GM10248 (cell line): ENCODE measurements at regions not wholly inside any gene's neighbourhood (a gene's known extent, or its start where the extent isn't known, plus 50 kb on each side); places are given as distances from the start of the nearest gene placed in this dataset.

Experiments used
- CTCF ChIA-PET: fragments of 300-600 bp; sonication (Branson Sonifier 250); formaldehyde crosslinking; extraction: SDS; loops from one replicate; lab custom pipeline; 2021; ENCODE audit warnings: antibody characterized with exemption; lab: Yijun Ruan, JAX
- POLR2A ChIA-PET: fragments of 350-650 bp; sonication (Branson Sonifier 250); formaldehyde crosslinking; extraction: SDS; loops from one replicate; lab custom pipeline; 2020; ENCODE audit warnings: antibody characterized with exemption; lab: Yijun Ruan, JAX
- DNase-seq: peaks from one replicate; pipeline ENCODE4 v3.0.0; 2012; ENCODE audit errors: extremely low spot score
- TF ChIP-seq, protein P1 (sequence below): IDR thresholded peaks from 2 replicates; pipeline ENCODE4 v1.5.1; 2012; ENCODE audit warnings: mild to moderate bottlenecking, low read depth; ENCODE audit errors: extremely low read depth, missing control alignments, control extremely low read depth

DNA sequence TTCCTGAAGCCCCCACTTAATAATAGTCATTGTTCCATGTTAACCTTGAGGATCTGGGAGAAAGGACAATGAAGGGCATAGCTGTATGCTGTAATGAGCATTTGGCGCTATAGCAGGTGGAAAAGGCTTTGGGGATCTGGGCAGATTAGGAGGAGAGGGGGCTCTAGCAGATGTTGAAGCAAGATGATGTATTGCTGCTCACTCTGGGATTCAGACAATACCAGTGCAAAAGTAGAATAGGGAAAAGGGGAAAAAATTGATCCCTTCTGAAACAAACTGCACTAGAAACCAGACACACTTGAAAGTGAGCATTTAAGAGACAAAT, 575.3 kb upstream of the MEF2C start:
- DNase-seq, result no peak
- ChIA-PET POLR2A (no interaction called here), CTCF (no interaction called here)
- TF ChIP-seq, protein P1, sequence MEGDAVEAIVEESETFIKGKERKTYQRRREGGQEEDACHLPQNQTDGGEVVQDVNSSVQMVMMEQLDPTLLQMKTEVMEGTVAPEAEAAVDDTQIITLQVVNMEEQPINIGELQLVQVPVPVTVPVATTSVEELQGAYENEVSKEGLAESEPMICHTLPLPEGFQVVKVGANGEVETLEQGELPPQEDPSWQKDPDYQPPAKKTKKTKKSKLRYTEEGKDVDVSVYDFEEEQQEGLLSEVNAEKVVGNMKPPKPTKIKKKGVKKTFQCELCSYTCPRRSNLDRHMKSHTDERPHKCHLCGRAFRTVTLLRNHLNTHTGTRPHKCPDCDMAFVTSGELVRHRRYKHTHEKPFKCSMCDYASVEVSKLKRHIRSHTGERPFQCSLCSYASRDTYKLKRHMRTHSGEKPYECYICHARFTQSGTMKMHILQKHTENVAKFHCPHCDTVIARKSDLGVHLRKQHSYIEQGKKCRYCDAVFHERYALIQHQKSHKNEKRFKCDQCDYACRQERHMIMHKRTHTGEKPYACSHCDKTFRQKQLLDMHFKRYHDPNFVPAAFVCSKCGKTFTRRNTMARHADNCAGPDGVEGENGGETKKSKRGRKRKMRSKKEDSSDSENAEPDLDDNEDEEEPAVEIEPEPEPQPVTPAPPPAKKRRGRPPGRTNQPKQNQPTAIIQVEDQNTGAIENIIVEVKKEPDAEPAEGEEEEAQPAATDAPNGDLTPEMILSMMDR, result no peak

DNA sequence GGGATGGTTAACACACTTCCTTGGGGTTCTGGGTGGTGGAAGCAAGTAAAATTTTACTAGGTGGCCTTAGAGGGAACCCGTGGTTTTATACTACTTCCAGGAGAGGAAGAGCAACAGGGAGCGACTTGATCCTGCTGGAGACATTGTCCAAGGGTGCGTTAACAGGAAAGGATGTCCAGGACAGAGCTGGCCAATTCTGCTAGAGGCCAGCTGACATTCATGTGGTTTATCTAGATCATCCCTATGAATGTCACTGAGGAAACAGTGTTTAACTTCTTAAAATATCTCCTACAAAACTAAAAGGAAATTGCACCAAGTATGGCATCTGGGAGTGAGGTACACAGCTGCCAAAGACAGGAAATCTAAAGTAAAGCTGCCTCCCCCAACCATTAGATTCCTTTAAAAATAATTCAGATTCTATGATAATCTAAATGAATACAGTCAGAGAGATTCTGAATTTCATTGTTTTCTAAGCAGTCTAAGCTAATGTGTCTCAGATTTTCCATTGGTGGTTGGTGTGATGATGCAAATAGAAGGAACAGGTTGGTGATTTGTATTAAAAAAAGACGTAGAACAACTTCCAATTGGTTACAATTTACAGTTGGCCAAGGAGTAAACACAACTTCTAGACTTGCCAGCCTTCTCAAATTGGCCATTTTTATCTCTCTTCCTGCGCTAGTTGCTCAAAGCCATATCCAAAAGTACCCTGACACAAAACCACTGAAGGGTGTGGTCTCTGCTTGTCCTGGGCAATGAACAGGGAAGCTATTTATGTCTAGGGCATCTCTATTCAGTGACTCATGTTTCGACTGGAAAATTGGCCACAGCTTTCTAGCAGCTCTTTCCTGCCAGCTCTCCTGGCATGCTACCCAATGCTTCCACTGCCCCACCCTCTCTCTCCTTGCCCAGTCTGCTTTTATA, 574.7 kb upstream of the MEF2C start:
- TF ChIP-seq, protein P1, result no peak
- ChIA-PET CTCF (interaction anchor here (0.9 to 1.7 kb wide), 4 partner anchors 12 to 107 kb away, joined by 3 to 4 read pairs (median 3); no protein-coding TSS in a partner anchor), POLR2A (interaction anchor here (0.8 kb wide), 1 partner anchor 22 kb away, joined by 3 read pairs; no protein-coding TSS in a partner anchor)
- no peak for DNase-seq

DNA sequence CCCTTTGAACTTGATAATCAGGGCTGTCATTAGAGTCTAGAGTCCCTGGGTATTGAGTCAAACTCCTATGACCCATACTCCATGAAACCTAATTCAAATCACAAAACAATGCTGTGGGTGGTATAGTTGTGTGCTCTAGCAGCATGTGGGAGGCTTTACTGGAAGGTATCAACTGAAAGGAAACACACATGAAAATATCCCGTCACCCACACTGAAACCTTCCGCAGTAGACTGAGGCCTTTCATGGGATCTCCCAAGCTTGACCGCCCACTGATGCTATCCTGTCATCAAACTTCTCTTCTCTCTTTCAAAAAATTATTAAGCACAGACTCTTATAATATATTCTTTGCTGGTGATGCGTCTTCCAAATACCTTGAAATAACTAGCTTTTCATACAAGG, 569.1 kb upstream of the MEF2C start:
- TF ChIP-seq, protein P1, result no peak
- ChIA-PET POLR2A (no interaction called here), CTCF (interaction anchor here (1.2 to 1.3 kb wide), 3 partner anchors 10 to 103 kb away, joined by 3 to 4 read pairs (median 4); no protein-coding TSS in a partner anchor)
- DNase-seq, result no peak

DNA sequence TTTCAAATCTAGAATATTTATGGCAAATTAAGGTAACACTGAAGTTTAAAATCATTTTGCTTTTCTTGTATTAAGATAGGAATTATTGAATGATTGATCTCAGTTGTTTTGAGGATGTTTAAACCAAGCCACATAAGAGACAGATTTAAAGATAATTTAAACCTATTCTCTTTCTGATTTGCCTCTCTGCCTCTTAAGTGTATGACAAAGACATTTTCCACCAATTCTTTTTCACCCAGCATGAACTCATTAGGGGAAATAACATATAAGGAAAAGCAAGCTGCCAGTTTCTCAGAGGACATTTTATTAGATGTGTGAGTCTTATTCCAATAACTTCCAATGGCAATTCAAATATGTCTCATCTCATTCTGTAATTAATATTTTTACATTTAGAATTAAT, 568.3 kb upstream of the MEF2C start:
- ChIA-PET POLR2A (no interaction called here), CTCF (no interaction called here)

GRCh38 chr5:89450149-89450538, 567.2 kb upstream of the MEF2C start:
- DNase-seq, result no peak
- POLR2A ChIA-PET, result no interaction called here
- TF ChIP-seq, protein P1, result no peak
- CTCF ChIA-PET, result interaction anchor here (0.8 to 1.5 kb wide), 5 partner anchors 10 to 720 kb away, joined by 3 to 4 read pairs (median 4); no protein-coding TSS in a partner anchor

More for the DNA sequence above, 568.3 kb upstream of the MEF2C start:
- TF ChIP-seq, protein P1, result no peak
- DNase-seq, result no peak

GRCh38 chr5:89449392-89450148, 566.6 kb upstream of the MEF2C start:
- TF ChIP-seq, protein P1, result no peak
- no peak for DNase-seq
- ChIA-PET POLR2A (no interaction called here), CTCF (interaction anchor here (0.8 to 1.5 kb wide), 4 partner anchors 33 to 720 kb away, joined by 3 to 4 read pairs (median 4); no protein-coding TSS in a partner anchor)
